GM12874 (cell line): ENCODE measurements at regions not wholly inside any gene's neighbourhood (a gene's known extent, or its start where the extent isn't known, plus 50 kb on each side); places are given as distances from the start of the nearest gene placed in this dataset.

ENCODE experiments used
- CTCF ChIP-seq: IDR thresholded peaks from 2 replicates; pipeline ENCODE4 v1.5.1; 2011; ENCODE audit warnings: low read depth, mild to moderate bottlenecking, control low read depth, low read length, moderate library complexity; ENCODE audit not compliant: insufficient read depth

GRCh38 chr18:30361864-30362540 lies 680.5 kb downstream of the DSC3 start:
- no peak for TF ChIP-seq CTCF

GRCh38 chr18:30359521-30359920 lies 683.0 kb downstream of the DSC3 start:
- TF ChIP-seq CTCF: no peak

GRCh38 chr18:30358555-30358954 lies 684.0 kb downstream of the DSC3 start:
- no peak for TF ChIP-seq CTCF

- TF ChIP-seq CTCF: no peak
Observed at GRCh38 chr18:30352551-30353168, 689.9 kb downstream of the DSC3 start.

- TF ChIP-seq CTCF: no peak
Observed at GRCh38 chr18:30350263-30350662, 692.3 kb downstream of the DSC3 start.

GRCh38 chr18:30343090-30343489 lies 699.5 kb downstream of the DSC3 start:
- TF ChIP-seq CTCF: no peak

- no peak for TF ChIP-seq CTCF
Observed at GRCh38 chr18:30342675-30343074, 699.9 kb downstream of the DSC3 start.
